GM20431 (cell line): ENCODE measurements at regions not wholly inside any gene's neighbourhood (a gene's known extent, or its start where the extent isn't known, plus 50 kb on each side); places are given as distances from the start of the nearest gene placed in this dataset.

Source experiments
- in situ Hi-C: fragments of 300-500 bp; cut with MseI, MboI; formaldehyde crosslinking; loops from one replicate; pipeline ENCODE4 v1.15.0; 2020; ENCODE audit warnings: low sequenced_read_pairs; ENCODE audit not compliant: unreplicated experiment

DNA sequence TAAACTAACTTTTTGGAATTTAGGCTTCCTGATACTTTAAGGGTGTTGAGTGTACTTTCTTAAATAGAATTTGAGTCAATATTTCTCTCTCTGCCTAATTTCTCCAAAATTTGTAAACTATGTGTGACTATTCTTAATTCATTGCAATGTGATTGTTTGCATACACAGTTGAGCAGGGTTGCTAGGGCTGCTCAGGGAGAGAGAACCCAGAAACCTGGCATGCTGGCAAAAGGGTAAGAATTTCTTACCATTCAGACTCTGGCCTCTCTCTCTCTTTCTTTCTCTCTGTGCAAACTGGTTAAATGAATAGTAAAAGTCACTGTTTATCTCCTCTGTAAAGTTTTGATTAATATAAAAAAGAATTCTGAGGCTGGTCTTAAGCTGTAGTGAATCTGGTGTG, 51.0 kb upstream of the NAMPT start:
- in situ Hi-C loops = no loop called here
